Fibroblast of mammary gland (primary cell): ENCODE measurements at regions not wholly inside any gene's neighbourhood (a gene's known extent, or its start where the extent isn't known, plus 50 kb on each side); places are given as distances from the start of the nearest gene placed in this dataset.

Source experiments
- DNase-seq: peaks from one replicate; pipeline ENCODE4 v3.0.0-alpha.2; 2010; ENCODE audit warnings: low read depth
- H3K4me3 ChIP-seq: 2 replicates; pipeline ENCODE4 v1.5.1; 2011; ENCODE audit warnings: low read depth, mild to moderate bottlenecking, low read length, moderate library complexity; ENCODE audit not compliant: control insufficient read depth
- CTCF ChIP-seq: conservative IDR thresholded peaks from 2 replicates; pipeline ENCODE4 v1.5.1; 2011; ENCODE audit warnings: low read depth, low read length, inconsistent platforms; ENCODE audit not compliant: control insufficient read depth, insufficient read depth

- H3K4me3 ChIP-seq, result no peak overlapping the region
- no peak for DNase-seq
- TF ChIP-seq CTCF, result no peak
Measured at GRCh38 chr18:73897517-73897916, 250.1 kb downstream of the FBXO15 start.

GRCh38 chr18:73896685-73897084 lies 250.9 kb downstream of the FBXO15 start:
- DNase-seq, result no peak
- TF ChIP-seq CTCF, result no peak
- H3K4me3 ChIP-seq, result no peak overlapping the region

GRCh38 chr18:73895701-73896100 lies 251.9 kb downstream of the FBXO15 start:
- no peak overlapping the region for H3K4me3 ChIP-seq
- no peak for TF ChIP-seq CTCF
- no peak for DNase-seq

GRCh38 chr18:73893880-73894279 lies 253.8 kb downstream of the FBXO15 start:
- no peak overlapping the region for H3K4me3 ChIP-seq
- DNase-seq, result peak; percentile 20
- TF ChIP-seq CTCF, result no peak

- DNase-seq, result peak; percentile 2
- no peak overlapping the region for H3K4me3 ChIP-seq
- no peak for TF ChIP-seq CTCF
Measured at GRCh38 chr18:73891572-73892421, 255.8 kb downstream of the FBXO15 start.

GRCh38 chr18:73888565-73888964 lies 259.1 kb downstream of the FBXO15 start:
- no peak for TF ChIP-seq CTCF
- no peak for DNase-seq
- H3K4me3 ChIP-seq, result no peak overlapping the region
